H9 (cell line): ENCODE measurements at regions not wholly inside any gene's neighbourhood (a gene's known extent, or its start where the extent isn't known, plus 50 kb on each side); places are given as distances from the start of the nearest gene placed in this dataset.

Source experiments
- DNase-seq: peaks from one replicate; pipeline ENCODE4 v3.0.0-alpha.2; 2017
- H2AFZ ChIP-seq: one replicate; pipeline ENCODE4 v1.6.1; 2013; ENCODE audit warnings: mild to moderate bottlenecking, low read length, control low read depth, moderate library complexity
- H2AK5ac ChIP-seq: 2 replicates; pipeline ENCODE4 v1.6.1; 2013; ENCODE audit warnings: low read length, control low read depth, mixed read lengths; ENCODE audit not compliant: insufficient read length
- H2BK120ac ChIP-seq: one replicate; pipeline ENCODE4 v1.6.1; 2013; ENCODE audit warnings: low read depth, mild to moderate bottlenecking, low read length, control low read depth, inconsistent platforms; ENCODE audit not compliant: poor library complexity, severe bottlenecking
- H2BK12ac ChIP-seq: 2 replicates; pipeline ENCODE4 v1.6.1; 2013; ENCODE audit warnings: low read length, control low read depth, mixed read lengths, low read depth; ENCODE audit not compliant: insufficient read length
- H2BK15ac ChIP-seq: 2 replicates; pipeline ENCODE4 v1.6.1; 2013; ENCODE audit warnings: low read depth, low read length, control low read depth
- H2BK20ac ChIP-seq: one replicate; pipeline ENCODE4 v1.6.1; 2013; ENCODE audit warnings: low read depth, mild to moderate bottlenecking, low read length, control low read depth, inconsistent platforms; ENCODE audit not compliant: poor library complexity, severe bottlenecking
- H2BK5ac ChIP-seq: 2 replicates; pipeline ENCODE4 v1.6.1; 2013; ENCODE audit warnings: low read length, control low read depth, mixed read lengths; ENCODE audit not compliant: insufficient read length
- H3K14ac ChIP-seq: 2 replicates; pipeline ENCODE4 v1.6.1; 2013; ENCODE audit warnings: low read length, control low read depth; ENCODE audit not compliant: insufficient read depth
- H3K18ac ChIP-seq: 2 replicates; pipeline ENCODE4 v1.6.1; 2013; ENCODE audit warnings: low read depth, mild to moderate bottlenecking, mixed read lengths, low read length, control low read depth; ENCODE audit not compliant: insufficient read length
- H3K23ac ChIP-seq: 2 replicates; pipeline ENCODE4 v1.6.1; 2013; ENCODE audit warnings: low read length, control low read depth, mixed read lengths, low read depth; ENCODE audit not compliant: insufficient read length
- H3K23me2 ChIP-seq: 2 replicates; pipeline ENCODE4 v1.6.1; 2013; ENCODE audit warnings: low read depth, mild to moderate bottlenecking, mixed read lengths, low read length, control low read depth; ENCODE audit not compliant: insufficient read length, poor library complexity, severe bottlenecking
- H3K27ac ChIP-seq: 2 replicates; pipeline ENCODE4 v1.5.1; 2013; ENCODE audit warnings: low read length, control low read depth, mixed read lengths, low read depth; ENCODE audit not compliant: insufficient read length
- H3K27me3 ChIP-seq: 2 replicates; pipeline ENCODE4 v1.6.1; 2013; ENCODE audit warnings: low read length, control low read depth, inconsistent platforms; ENCODE audit not compliant: insufficient read depth
- H3K4ac ChIP-seq: 2 replicates; pipeline ENCODE4 v1.6.1; 2013; ENCODE audit warnings: low read depth, mild to moderate bottlenecking, control low read depth, inconsistent platforms, low read length, moderate library complexity
- H3K4me1 ChIP-seq: 2 replicates; pipeline ENCODE4 v1.6.1; 2013; ENCODE audit warnings: low read length, control low read depth, inconsistent platforms; ENCODE audit not compliant: insufficient read depth
- H3K4me2 ChIP-seq: 2 replicates; pipeline ENCODE4 v1.6.1; 2013; ENCODE audit warnings: low read length, control low read depth, mixed read lengths; ENCODE audit not compliant: insufficient read length, insufficient read depth
- H3K56ac ChIP-seq: 2 replicates; pipeline ENCODE4 v1.6.1; 2013; ENCODE audit warnings: low read depth, mild to moderate bottlenecking, mixed read lengths, low read length, control low read depth; ENCODE audit not compliant: insufficient read length
- H3K79me1 ChIP-seq: 2 replicates; pipeline ENCODE4 v1.6.1; 2013; ENCODE audit warnings: low read depth, mild to moderate bottlenecking, moderate library complexity, low read length, control low read depth, inconsistent platforms; ENCODE audit not compliant: insufficient read depth, poor library complexity, severe bottlenecking
- H3K79me2 ChIP-seq: 2 replicates; pipeline ENCODE4 v1.6.1; 2013; ENCODE audit warnings: low read length, control low read depth, inconsistent platforms; ENCODE audit not compliant: insufficient read depth
- H3K9ac ChIP-seq: 2 replicates; pipeline ENCODE4 v1.6.1; 2013; ENCODE audit warnings: low read length, control low read depth, mixed read lengths; ENCODE audit not compliant: insufficient read length; ENCODE audit errors: extremely low read depth
- H3K9me3 ChIP-seq: one replicate; pipeline ENCODE4 v1.6.1; 2013; ENCODE audit warnings: low read depth, low read length, inconsistent platforms; ENCODE audit not compliant: control insufficient read depth
- H3T11ph ChIP-seq: one replicate; pipeline ENCODE4 v1.6.1; 2013; ENCODE audit warnings: mild to moderate bottlenecking, low read length, control low read depth, inconsistent platforms
- H4K20me1 ChIP-seq: one replicate; pipeline ENCODE4 v1.6.1; 2013; ENCODE audit not compliant: control insufficient read depth, insufficient read length, insufficient read depth
- H4K5ac ChIP-seq: 2 replicates; pipeline ENCODE4 v1.6.1; 2013; ENCODE audit warnings: low read depth, mild to moderate bottlenecking, mixed read lengths, low read length, control low read depth; ENCODE audit not compliant: insufficient read length
- H4K8ac ChIP-seq: replicated peaks from 2 replicates; pipeline ENCODE4 v1.6.1; 2013; ENCODE audit warnings: low read length, control low read depth, mixed read lengths, low read depth; ENCODE audit not compliant: insufficient read length
- H4K91ac ChIP-seq: 2 replicates; pipeline ENCODE4 v1.6.1; 2013; ENCODE audit warnings: low read depth, mild to moderate bottlenecking, moderate library complexity, mixed read lengths, low read length, control low read depth; ENCODE audit not compliant: insufficient read length
- H3K27ac Mint-ChIP-seq, 3 experiments: 2 replicates in 2 of 3; 3 replicates in 1 of 3; pipeline ENCODE4 v1.8.0; 2020 to 2021; ENCODE audit warnings: mixed read lengths in 3 of 3, mild to moderate bottlenecking in 1 of 3, moderate library complexity in 1 of 3
- H3K27me3 Mint-ChIP-seq: 2 replicates; pipeline ENCODE4 v1.8.0; 2021; ENCODE audit warnings: low read depth, mild to moderate bottlenecking, moderate library complexity, mixed read lengths
- H3K36me3 Mint-ChIP-seq, 3 experiments: 2 replicates in 2 of 3; 3 replicates in 1 of 3; pipeline ENCODE4 v1.8.0; 2020 to 2021; ENCODE audit warnings: low read depth in 3 of 3, mixed read lengths in 3 of 3; ENCODE audit not compliant: insufficient read depth in 1 of 3
- H3K4me1 Mint-ChIP-seq, 2 experiments: 2 replicates each; pipeline ENCODE4 v1.8.0; 2020; ENCODE audit warnings: mixed read lengths in 2 of 2
- H3K4me3 Mint-ChIP-seq, 2 experiments: 2 replicates in 1 of 2; 3 replicates in 1 of 2; pipeline ENCODE4 v1.8.0; 2020 to 2021; ENCODE audit warnings: mild to moderate bottlenecking in 2 of 2, mixed read lengths in 2 of 2, moderate library complexity in 1 of 2
- H3K9me3 Mint-ChIP-seq, 2 experiments: 2 replicates in 1 of 2; 3 replicates in 1 of 2; pipeline ENCODE4 v1.8.0; 2020; ENCODE audit warnings: mild to moderate bottlenecking in 2 of 2, mixed read lengths in 2 of 2, moderate library complexity in 1 of 2
- WGBS: extraction: QIAGEN DNeasy Blood & Tissue Kit; methylation state at CpG from one replicate; pipeline ENCODE4 v1.1.7; 2013; ENCODE audit warnings: missing lambda C conversion rate, low lambda C conversion rate, mixed read lengths; ENCODE audit not compliant: insufficient read length; ENCODE audit errors: extremely low coverage; 5-methylcytosine and 5-hydroxymethylcytosine counted together
- TF ChIP-seq, protein P1 (sequence below): fragments of 200-600 bp; sonication (generic); conservative IDR thresholded peaks from 3 replicates; pipeline ENCODE4 v1.8.0; 2021; ENCODE audit warnings: antibody characterized with exemption, mild to moderate bottlenecking

DNA sequence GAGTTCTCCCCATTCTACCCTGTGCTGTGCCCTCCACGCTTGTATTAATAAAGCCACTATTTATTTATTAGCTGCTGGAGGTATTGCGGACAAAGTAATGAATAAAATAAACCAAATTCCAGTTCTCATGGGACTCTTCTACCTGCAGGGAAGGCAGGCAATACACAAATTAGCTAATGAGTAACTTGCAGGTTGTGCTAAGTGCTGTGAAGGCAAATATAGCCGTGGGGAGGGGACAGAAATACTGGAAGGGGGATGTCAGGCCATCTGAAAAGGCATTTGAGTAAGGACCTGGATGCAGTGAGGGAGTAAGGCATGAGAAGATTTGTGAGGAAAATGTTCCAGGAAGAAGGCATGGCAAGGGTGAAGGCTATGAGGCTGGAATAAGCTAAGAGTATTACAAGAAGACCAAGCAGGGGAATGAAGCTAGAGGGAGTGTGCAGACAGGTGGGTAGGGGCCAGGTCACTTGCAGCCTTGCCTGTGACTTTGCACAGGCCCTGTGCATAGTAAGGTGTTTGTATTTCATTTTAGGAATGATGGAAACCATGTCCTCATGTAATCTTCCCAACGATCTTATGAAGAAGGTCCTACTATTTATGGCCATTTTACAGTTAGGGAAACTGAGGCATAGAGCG lies 167.5 kb downstream of the PTPN11 start:
- H4K91ac ChIP-seq: no peak overlapping the region
- no peak for DNase-seq
- Mint-ChIP-seq H3K4me3 (no peak overlapping the region), H3K27me3 (peaks cover 100% of the 10 kb centered on the region), H3K9me3 (peaks cover 2 to 7% of the 10 kb centered on the region in 2 experiments; a peak in 2 of 5 replicates), H3K36me3 (no peaks in the 10 kb centered on the region; a peak in 1 of 7 replicates), H3K4me1 (peaks cover 14 to 23% of the 10 kb centered on the region in 2 experiments), H3K27ac (no peak overlapping the region)
- H2BK20ac ChIP-seq: no peak overlapping the region
- no peak overlapping the region for H2AK5ac ChIP-seq
- no peak overlapping the region for H3K14ac ChIP-seq
- TF ChIP-seq, protein P1, sequence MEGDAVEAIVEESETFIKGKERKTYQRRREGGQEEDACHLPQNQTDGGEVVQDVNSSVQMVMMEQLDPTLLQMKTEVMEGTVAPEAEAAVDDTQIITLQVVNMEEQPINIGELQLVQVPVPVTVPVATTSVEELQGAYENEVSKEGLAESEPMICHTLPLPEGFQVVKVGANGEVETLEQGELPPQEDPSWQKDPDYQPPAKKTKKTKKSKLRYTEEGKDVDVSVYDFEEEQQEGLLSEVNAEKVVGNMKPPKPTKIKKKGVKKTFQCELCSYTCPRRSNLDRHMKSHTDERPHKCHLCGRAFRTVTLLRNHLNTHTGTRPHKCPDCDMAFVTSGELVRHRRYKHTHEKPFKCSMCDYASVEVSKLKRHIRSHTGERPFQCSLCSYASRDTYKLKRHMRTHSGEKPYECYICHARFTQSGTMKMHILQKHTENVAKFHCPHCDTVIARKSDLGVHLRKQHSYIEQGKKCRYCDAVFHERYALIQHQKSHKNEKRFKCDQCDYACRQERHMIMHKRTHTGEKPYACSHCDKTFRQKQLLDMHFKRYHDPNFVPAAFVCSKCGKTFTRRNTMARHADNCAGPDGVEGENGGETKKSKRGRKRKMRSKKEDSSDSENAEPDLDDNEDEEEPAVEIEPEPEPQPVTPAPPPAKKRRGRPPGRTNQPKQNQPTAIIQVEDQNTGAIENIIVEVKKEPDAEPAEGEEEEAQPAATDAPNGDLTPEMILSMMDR: no peak
- no peaks in the 10 kb centered on the region for H4K20me1 ChIP-seq
- H2BK120ac ChIP-seq: no peak overlapping the region
- H3K9ac ChIP-seq: no peak overlapping the region
- no peak overlapping the region for H2BK5ac ChIP-seq
- no peak overlapping the region for H3K4me2 ChIP-seq
- H4K5ac ChIP-seq: no peak overlapping the region
- no peak overlapping the region for H3K4ac ChIP-seq
- H3K23ac ChIP-seq: no peak overlapping the region
- peaks cover 38% of the 10 kb centered on the region for H3K27me3 ChIP-seq
- H3K79me1 ChIP-seq: no peaks in the 10 kb centered on the region
- H3K56ac ChIP-seq: no peak overlapping the region
- H3K27ac ChIP-seq: no peak overlapping the region
- no peaks in the 10 kb centered on the region for H3K23me2 ChIP-seq
- no peak overlapping the region for H4K8ac ChIP-seq
- no peaks in the 10 kb centered on the region for H3K79me2 ChIP-seq
- H2BK15ac ChIP-seq: no peak overlapping the region
- H3K4me1 ChIP-seq: no peaks in the 10 kb centered on the region; the same call in 1 of the 2 replicates
- H3T11ph ChIP-seq: no peak overlapping the region
- H2AFZ ChIP-seq: no peak overlapping the region
- WGBS: no CpG with 5 or more reads among the region's 5 CpGs
- no peaks in the 10 kb centered on the region for H3K9me3 ChIP-seq
- no peak overlapping the region for H3K18ac ChIP-seq
- H2BK12ac ChIP-seq: no peak overlapping the region
